SK-N-SH treated with all-trans-retinoic acid at 6 μM for 48 hours (cell line): ENCODE measurements at regions not wholly inside any gene's neighbourhood (a gene's known extent, or its start where the extent isn't known, plus 50 kb on each side); places are given as distances from the start of the nearest gene placed in this dataset.
"Not testable (repeated sequence)": the region's sequence is repeated elsewhere in the genome, so short reads cannot be mapped to it uniquely, and the experiment has no call there.

ENCODE experiments used
- ATAC-seq: fragments of 200-7000 bp; cut with Tn5 transposase; 3 replicates; pipeline ENCODE4 v1.9.1; 2020; ENCODE audit warnings: mild to moderate bottlenecking, moderate library complexity
- ARNTL ChIP-seq: fragments of 450-650 bp; formaldehyde crosslinking; IDR thresholded peaks from 2 replicates; pipeline ENCODE4 v1.5.0; 2020; ENCODE audit warnings: low read depth, mild to moderate bottlenecking, moderate library complexity, borderline replicate concordance
- BACH2 ChIP-seq: fragments of 250-450 bp; sonication (Bioruptor Pico); IDR thresholded peaks from 2 replicates; pipeline ENCODE4 v1.9.0; 2021; ENCODE audit warnings: mild to moderate bottlenecking, borderline replicate concordance
- CSDC2 ChIP-seq: fragments of 250-450 bp; sonication (Bioruptor Pico); IDR thresholded peaks from 2 replicates; pipeline ENCODE4 v1.5.0; 2020; ENCODE audit warnings: mild to moderate bottlenecking, moderate library complexity
- ESRRG ChIP-seq: fragments of 250-450 bp; sonication (Bioruptor Pico); IDR thresholded peaks from 2 replicates; pipeline ENCODE4 v1.6.1; 2021; ENCODE audit warnings: mild to moderate bottlenecking
- GLIS3 ChIP-seq: fragments of 250-450 bp; sonication (Bioruptor Pico); IDR thresholded peaks from 2 replicates; pipeline ENCODE4 v1.5.0; 2020; ENCODE audit warnings: mild to moderate bottlenecking, moderate library complexity
- ISL1 ChIP-seq: fragments of 250-450 bp; sonication (Bioruptor Pico); IDR thresholded peaks from 2 replicates; pipeline ENCODE4 v2.1.2; 2022; ENCODE audit warnings: mild to moderate bottlenecking, moderate library complexity
- OSR1 ChIP-seq: fragments of 250-450 bp; sonication (Bioruptor Pico); IDR thresholded peaks from 2 replicates; pipeline ENCODE4 v1.8.0; 2022; ENCODE audit warnings: moderate library complexity, mild to moderate bottlenecking, inconsistent platforms
- PPARA ChIP-seq: fragments of 250-450 bp; sonication (Bioruptor Pico); IDR thresholded peaks from 2 replicates; pipeline ENCODE4 v1.5.0; 2020; ENCODE audit warnings: mild to moderate bottlenecking, borderline replicate concordance
- RARB ChIP-seq: fragments of 250-450 bp; sonication (Bioruptor Pico); IDR thresholded peaks from 2 replicates; pipeline ENCODE4 v1.8.0; 2021; ENCODE audit warnings: mild to moderate bottlenecking, moderate library complexity
- SNAI2 ChIP-seq: fragments of 250-450 bp; sonication (Bioruptor Pico); IDR thresholded peaks from 2 replicates; pipeline ENCODE4 v1.5.0; 2020; ENCODE audit warnings: mild to moderate bottlenecking, moderate library complexity
- TCF4 ChIP-seq: fragments of 250-450 bp; sonication (Bioruptor Pico); IDR thresholded peaks from 2 replicates; pipeline ENCODE4 v1.8.0; 2021; ENCODE audit warnings: mild to moderate bottlenecking, moderate library complexity, borderline replicate concordance
- TOX ChIP-seq: fragments of 250-450 bp; sonication (Bioruptor Pico); IDR thresholded peaks from 2 replicates; pipeline ENCODE4 v1.8.0; 2021; ENCODE audit warnings: mild to moderate bottlenecking, moderate library complexity, borderline replicate concordance
- ZC3H10 ChIP-seq: fragments of 250-450 bp; sonication (Bioruptor Pico); IDR thresholded peaks from 2 replicates; pipeline ENCODE4 v1.5.1; 2021; ENCODE audit warnings: mild to moderate bottlenecking, moderate library complexity
- ZFP3 ChIP-seq: fragments of 250-450 bp; sonication (Bioruptor Pico); IDR thresholded peaks from 2 replicates; pipeline ENCODE4 v1.5.0; 2020; ENCODE audit warnings: mild to moderate bottlenecking, moderate library complexity
- ZFP30 ChIP-seq: fragments of 450-650 bp; formaldehyde crosslinking; IDR thresholded peaks from 2 replicates; pipeline ENCODE4 v1.5.0; 2022; ENCODE audit warnings: mild to moderate bottlenecking, moderate library complexity
- ZNF565 ChIP-seq: fragments of 450-650 bp; formaldehyde crosslinking; conservative IDR thresholded peaks from 2 replicates; pipeline ENCODE4 v1.5.0; 2020; ENCODE audit warnings: low read depth, mild to moderate bottlenecking, moderate library complexity
- ZNF70 ChIP-seq: fragments of 450-650 bp; formaldehyde crosslinking; IDR thresholded peaks from 2 replicates; pipeline ENCODE4 v1.5.0; 2020; ENCODE audit warnings: mild to moderate bottlenecking, moderate library complexity
- ZNF8 ChIP-seq: fragments of 450-650 bp; formaldehyde crosslinking; IDR thresholded peaks from 2 replicates; pipeline ENCODE4 v1.5.0; 2020; ENCODE audit warnings: mild to moderate bottlenecking, moderate library complexity
- TF ChIP-seq, protein P1 (sequence below): fragments of 250-450 bp; sonication (Bioruptor Pico); IDR thresholded peaks from 2 replicates; pipeline ENCODE4 v1.5.1; 2020; ENCODE audit warnings: low read depth, mild to moderate bottlenecking, moderate library complexity
- TF ChIP-seq, protein P2 (sequence below): fragments of 250-450 bp; sonication (Bioruptor Pico); IDR thresholded peaks from 2 replicates; pipeline ENCODE4 v1.8.0; 2020; ENCODE audit warnings: mild to moderate bottlenecking, moderate library complexity, borderline replicate concordance
- TF ChIP-seq, protein P3 (sequence below): fragments of 250-450 bp; sonication (Bioruptor Pico); IDR thresholded peaks from 2 replicates; pipeline ENCODE4 v1.5.0; 2020; ENCODE audit warnings: mild to moderate bottlenecking, moderate library complexity
- TF ChIP-seq, protein P4 (sequence below): fragments of 250-450 bp; sonication (Bioruptor Pico); IDR thresholded peaks from 2 replicates; pipeline ENCODE4 v1.5.1; 2021; ENCODE audit warnings: mild to moderate bottlenecking, moderate library complexity

DNA sequence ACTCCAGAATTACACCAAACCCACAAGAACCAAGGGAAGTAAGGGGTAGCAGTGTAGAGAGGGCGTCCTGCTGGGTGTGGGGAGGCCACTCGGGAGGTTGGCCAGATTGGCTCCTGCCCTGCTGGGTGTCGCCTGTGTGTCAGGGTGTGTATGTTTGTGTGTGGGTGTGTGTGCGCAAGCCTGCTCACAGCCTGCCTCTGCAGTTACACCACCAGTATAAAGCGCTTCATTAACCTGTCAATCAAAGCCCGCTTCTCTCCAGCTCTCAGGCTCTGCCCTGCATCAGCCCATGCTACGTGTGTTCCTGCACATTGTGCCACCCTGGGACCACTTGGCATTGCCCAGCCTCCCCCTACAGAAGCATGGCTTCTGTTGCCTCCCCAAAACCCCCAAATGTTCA is 83.3 kb upstream of the PAX2 start:
- TF ChIP-seq TCF4 (CRISPR knock-in tag) (no peak), ZFP30 (CRISPR knock-in tag) (no peak), ZC3H10 (CRISPR knock-in tag) (no peak), OSR1 (no peak), ESRRG (CRISPR knock-in tag) (no peak)
- no peak for ATAC-seq

DNA sequence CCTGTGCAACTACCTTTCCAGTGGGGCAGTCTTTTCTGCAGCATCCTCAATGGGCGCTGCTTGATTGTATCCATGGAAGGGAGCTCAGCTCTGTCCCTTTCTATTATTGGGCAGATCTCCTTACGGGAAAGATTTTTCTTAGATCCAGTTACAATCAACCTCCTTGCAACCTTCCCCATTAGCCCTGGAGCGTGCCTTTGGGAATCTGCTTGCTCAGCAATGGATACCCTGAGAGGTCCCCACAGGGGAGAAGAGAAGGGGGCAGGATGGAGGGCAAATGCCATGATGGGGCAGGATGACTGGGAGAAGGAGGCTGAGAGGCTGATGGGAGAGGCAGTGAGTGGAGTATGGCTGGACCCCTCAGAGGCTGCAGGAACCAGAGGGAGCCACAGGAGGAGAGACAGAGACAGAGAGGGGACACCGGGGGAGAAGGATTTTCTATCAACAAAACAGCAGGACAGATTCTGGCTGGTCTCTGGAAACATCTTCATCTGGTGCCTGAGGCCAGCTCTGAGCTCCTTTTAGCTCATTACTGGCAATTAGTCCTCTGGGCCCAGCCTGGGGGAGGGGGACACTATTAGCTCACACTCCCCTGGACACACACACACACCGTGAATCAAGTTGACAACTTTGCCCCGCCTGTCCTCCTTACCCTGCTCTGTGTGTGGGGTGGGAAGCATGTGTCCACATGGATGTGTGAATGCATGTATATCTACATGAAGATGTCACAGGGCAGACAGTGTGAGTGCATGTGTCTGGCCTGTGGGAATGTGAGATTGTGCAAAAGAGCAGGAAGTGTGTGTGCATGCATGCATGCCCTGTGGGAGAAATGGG is 80.8 kb upstream of the PAX2 start:
- TF ChIP-seq ZC3H10 (CRISPR knock-in tag) (no peak), ARNTL (CRISPR knock-in tag) (no peak), ZNF70 (CRISPR knock-in tag) (no peak), ZNF565 (CRISPR knock-in tag) (no peak), TOX (CRISPR knock-in tag) (no peak), BACH2 (CRISPR knock-in tag) (no peak), SNAI2 (CRISPR knock-in tag) (no peak), TCF4 (CRISPR knock-in tag) (no peak), ISL1 (CRISPR knock-in tag) (no peak), GLIS3 (CRISPR knock-in tag) (no peak), OSR1 (no peak), ESRRG (CRISPR knock-in tag) (no peak), CSDC2 (no peak), RARB (CRISPR knock-in tag) (no peak), ZFP3 (CRISPR knock-in tag) (no peak), ZNF8 (CRISPR knock-in tag) (no peak)
- TF ChIP-seq, protein P1, sequence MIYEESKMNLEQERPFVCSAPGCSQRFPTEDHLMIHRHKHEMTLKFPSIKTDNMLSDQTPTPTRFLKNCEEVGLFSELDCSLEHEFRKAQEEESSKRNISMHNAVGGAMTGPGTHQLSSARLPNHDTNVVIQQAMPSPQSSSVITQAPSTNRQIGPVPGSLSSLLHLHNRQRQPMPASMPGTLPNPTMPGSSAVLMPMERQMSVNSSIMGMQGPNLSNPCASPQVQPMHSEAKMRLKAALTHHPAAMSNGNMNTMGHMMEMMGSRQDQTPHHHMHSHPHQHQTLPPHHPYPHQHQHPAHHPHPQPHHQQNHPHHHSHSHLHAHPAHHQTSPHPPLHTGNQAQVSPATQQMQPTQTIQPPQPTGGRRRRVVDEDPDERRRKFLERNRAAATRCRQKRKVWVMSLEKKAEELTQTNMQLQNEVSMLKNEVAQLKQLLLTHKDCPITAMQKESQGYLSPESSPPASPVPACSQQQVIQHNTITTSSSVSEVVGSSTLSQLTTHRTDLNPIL (CRISPR knock-in tag), result no peak
- TF ChIP-seq, protein P2, sequence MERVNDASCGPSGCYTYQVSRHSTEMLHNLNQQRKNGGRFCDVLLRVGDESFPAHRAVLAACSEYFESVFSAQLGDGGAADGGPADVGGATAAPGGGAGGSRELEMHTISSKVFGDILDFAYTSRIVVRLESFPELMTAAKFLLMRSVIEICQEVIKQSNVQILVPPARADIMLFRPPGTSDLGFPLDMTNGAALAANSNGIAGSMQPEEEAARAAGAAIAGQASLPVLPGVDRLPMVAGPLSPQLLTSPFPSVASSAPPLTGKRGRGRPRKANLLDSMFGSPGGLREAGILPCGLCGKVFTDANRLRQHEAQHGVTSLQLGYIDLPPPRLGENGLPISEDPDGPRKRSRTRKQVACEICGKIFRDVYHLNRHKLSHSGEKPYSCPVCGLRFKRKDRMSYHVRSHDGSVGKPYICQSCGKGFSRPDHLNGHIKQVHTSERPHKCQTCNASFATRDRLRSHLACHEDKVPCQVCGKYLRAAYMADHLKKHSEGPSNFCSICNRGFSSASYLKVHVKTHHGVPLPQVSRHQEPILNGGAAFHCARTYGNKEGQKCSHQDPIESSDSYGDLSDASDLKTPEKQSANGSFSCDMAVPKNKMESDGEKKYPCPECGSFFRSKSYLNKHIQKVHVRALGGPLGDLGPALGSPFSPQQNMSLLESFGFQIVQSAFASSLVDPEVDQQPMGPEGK (CRISPR knock-in tag), result no peak
- TF ChIP-seq, protein P3, sequence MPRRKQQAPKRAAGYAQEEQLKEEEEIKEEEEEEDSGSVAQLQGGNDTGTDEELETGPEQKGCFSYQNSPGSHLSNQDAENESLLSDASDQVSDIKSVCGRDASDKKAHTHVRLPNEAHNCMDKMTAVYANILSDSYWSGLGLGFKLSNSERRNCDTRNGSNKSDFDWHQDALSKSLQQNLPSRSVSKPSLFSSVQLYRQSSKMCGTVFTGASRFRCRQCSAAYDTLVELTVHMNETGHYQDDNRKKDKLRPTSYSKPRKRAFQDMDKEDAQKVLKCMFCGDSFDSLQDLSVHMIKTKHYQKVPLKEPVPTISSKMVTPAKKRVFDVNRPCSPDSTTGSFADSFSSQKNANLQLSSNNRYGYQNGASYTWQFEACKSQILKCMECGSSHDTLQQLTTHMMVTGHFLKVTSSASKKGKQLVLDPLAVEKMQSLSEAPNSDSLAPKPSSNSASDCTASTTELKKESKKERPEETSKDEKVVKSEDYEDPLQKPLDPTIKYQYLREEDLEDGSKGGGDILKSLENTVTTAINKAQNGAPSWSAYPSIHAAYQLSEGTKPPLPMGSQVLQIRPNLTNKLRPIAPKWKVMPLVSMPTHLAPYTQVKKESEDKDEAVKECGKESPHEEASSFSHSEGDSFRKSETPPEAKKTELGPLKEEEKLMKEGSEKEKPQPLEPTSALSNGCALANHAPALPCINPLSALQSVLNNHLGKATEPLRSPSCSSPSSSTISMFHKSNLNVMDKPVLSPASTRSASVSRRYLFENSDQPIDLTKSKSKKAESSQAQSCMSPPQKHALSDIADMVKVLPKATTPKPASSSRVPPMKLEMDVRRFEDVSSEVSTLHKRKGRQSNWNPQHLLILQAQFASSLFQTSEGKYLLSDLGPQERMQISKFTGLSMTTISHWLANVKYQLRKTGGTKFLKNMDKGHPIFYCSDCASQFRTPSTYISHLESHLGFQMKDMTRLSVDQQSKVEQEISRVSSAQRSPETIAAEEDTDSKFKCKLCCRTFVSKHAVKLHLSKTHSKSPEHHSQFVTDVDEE (CRISPR knock-in tag), result no peak
- no peak for ATAC-seq

DNA sequence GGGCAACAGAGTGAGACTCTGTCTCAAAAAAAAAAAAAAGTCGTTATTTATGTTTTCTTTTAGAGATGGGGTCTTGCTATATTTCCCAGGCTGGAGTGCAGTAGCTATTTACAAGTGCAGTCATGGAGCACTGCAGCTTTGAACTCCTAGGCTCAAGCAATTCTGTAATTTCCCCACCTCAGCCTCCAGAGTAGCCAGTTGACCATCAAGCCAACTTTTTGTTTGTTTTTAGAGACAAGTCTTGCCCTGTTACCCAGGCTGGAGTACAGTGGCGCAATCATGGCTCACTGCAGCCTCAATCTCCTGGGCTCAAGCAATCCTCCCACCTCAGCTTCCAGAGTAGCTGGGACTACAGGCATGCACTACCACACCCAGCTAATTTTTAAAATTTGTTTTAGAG is 78.7 kb upstream of the PAX2 start:
- not testable (repeated sequence) for ATAC-seq

DNA sequence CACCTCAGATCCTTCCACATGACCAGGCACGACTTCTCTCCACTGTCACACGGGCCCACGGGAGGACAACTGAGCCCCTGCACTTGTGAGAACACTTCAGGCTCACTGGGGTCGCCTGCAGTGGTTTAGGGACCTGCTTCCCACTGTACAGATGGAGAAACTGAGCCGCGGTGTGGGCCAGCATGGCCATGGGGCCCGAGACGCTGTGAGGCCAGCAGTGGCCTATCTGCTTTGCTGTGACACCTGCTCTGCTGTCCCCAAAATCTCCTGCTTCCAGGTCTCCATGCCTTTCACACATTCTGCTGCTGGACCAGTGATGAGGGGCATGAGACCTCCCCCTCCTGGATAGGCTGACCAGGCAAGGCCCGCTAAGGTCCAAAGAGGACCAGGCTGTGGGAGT is 75.8 kb upstream of the PAX2 start:
- no peak for ATAC-seq
- TF ChIP-seq PPARA (CRISPR knock-in tag) (no peak), ESRRG (CRISPR knock-in tag) (no peak), GLIS3 (CRISPR knock-in tag) (no peak), BACH2 (CRISPR knock-in tag) (no peak), CSDC2 (no peak), ISL1 (CRISPR knock-in tag) (no peak), ZFP30 (CRISPR knock-in tag) (no peak)
- TF ChIP-seq, protein P3 (CRISPR knock-in tag), result no peak
- TF ChIP-seq, protein P4, sequence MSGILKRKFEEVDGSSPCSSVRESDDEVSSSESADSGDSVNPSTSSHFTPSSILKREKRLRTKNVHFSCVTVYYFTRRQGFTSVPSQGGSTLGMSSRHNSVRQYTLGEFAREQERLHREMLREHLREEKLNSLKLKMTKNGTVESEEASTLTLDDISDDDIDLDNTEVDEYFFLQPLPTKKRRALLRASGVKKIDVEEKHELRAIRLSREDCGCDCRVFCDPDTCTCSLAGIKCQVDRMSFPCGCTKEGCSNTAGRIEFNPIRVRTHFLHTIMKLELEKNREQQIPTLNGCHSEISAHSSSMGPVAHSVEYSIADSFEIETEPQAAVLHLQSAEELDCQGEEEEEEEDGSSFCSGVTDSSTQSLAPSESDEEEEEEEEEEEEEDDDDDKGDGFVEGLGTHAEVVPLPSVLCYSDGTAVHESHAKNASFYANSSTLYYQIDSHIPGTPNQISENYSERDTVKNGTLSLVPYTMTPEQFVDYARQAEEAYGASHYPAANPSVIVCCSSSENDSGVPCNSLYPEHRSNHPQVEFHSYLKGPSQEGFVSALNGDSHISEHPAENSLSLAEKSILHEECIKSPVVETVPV (CRISPR knock-in tag), result no peak
- TF ChIP-seq, protein P2 (CRISPR knock-in tag), result no peak
- TF ChIP-seq, protein P1 (CRISPR knock-in tag), result no peak
